Esophagus muscularis mucosa (tissue), 3 donors: ENCODE measurements at regions not wholly inside any gene's neighbourhood (a gene's known extent, or its start where the extent isn't known, plus 50 kb on each side); places are given as distances from the start of the nearest gene placed in this dataset.

Experiments
- CTCF ChIP-seq, 3 experiments: fragments of 200-600 bp in 2 of 3; fragments of 450-650 bp in 1 of 3; sonication (generic) in 2 of 3; IDR thresholded peaks; one replicate each; pipeline ENCODE4 v1.5.1; 2017 to 2019; ENCODE audit warnings: antibody characterized with exemption in 3 of 3, mild to moderate bottlenecking in 2 of 3, moderate library complexity in 1 of 3
- POLR2A ChIP-seq: fragments of 450-650 bp; IDR thresholded peaks from one replicate; pipeline ENCODE4 v1.6.1; 2017; ENCODE audit warnings: antibody characterized with exemption, moderate library complexity, mild to moderate bottlenecking, low read depth
- POLR2AphosphoS5 ChIP-seq, 2 donors: sonication (generic); formaldehyde crosslinking; IDR thresholded peaks; one replicate each; pipeline ENCODE4 v1.6.1; 2017; ENCODE audit warnings: antibody characterized with exemption in 2 of 2

- TF ChIP-seq CTCF (IDR thresholded peaks at IDR 0.05) = no peak
- no peak for TF ChIP-seq POLR2AphosphoS5 (IDR thresholded peaks at IDR 0.05)
- TF ChIP-seq POLR2A = no peak
Observed at GRCh38 chr6:9140172-9140571, 704.8 kb upstream of the SLC35B3 start.
